Dendritic cell treated with granulocyte-macrophage colony-stimulating factor and Interleukin-4, amounts not matched to agents 40 ng/mL and 50 ng/mL, for 4 days (primary cell): ENCODE measurements at regions not wholly inside any gene's neighbourhood (a gene's known extent, or its start where the extent isn't known, plus 50 kb on each side); places are given as distances from the start of the nearest gene placed in this dataset.
"Not testable (repeated sequence)": the region's sequence is repeated elsewhere in the genome, so short reads cannot be mapped to it uniquely, and the experiment has no call there.

Experiments used
- H3K27ac Mint-ChIP-seq: one replicate; pipeline ENCODE4 v1.8.0; 2022; ENCODE audit warnings: mild to moderate bottlenecking, mixed read lengths
- H3K27me3 Mint-ChIP-seq: one replicate; pipeline ENCODE4 v1.8.0; 2022; ENCODE audit warnings: mild to moderate bottlenecking, mixed read lengths
- H3K36me3 Mint-ChIP-seq: one replicate; pipeline ENCODE4 v1.8.0; 2022; ENCODE audit warnings: low read depth, mixed read lengths
- H3K4me1 Mint-ChIP-seq: one replicate; pipeline ENCODE4 v1.8.0; 2022; ENCODE audit warnings: low read depth, mixed read lengths
- H3K4me3 Mint-ChIP-seq: one replicate; pipeline ENCODE4 v1.8.0; 2022; ENCODE audit warnings: mild to moderate bottlenecking, moderate library complexity, mixed read lengths
- H3K9me3 Mint-ChIP-seq: one replicate; pipeline ENCODE4 v1.8.0; 2022; ENCODE audit warnings: mixed read lengths
- intact Hi-C: fragments of 100-400 bp; cut with micrococcal nuclease; formaldehyde crosslinking; loops from one replicate; pipeline ENCODE4 v1.15.0; 2022

DNA sequence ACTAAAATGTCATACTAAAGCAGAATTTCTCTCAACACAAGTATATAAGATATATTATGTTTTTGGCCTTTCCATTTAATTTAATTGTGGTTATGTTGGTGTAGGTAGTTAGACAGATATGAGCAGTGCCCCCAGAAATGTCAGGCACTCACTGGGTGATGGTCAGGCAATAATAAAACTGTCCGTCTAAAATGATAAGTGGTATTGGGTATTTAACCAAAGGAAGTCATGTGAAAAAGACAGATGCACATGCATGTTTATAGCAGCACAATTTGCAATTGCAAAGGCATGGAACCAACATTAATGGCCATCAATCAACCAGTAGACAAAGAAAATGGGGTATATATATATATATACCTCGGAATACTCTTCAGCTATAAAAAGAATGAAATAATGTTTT, 936.6 kb upstream of the SLC39A10 start:
- peaks cover 25% of the 10 kb centered on the region for H3K9me3 Mint-ChIP-seq
- no peaks in the 10 kb centered on the region for H3K36me3 Mint-ChIP-seq
- H3K4me3 Mint-ChIP-seq, result no peak overlapping the region
- H3K4me1 Mint-ChIP-seq, result no peaks in the 10 kb centered on the region
- intact Hi-C loops, result no loop called here
- no peaks in the 10 kb centered on the region for H3K27me3 Mint-ChIP-seq
- no peak overlapping the region for H3K27ac Mint-ChIP-seq

DNA sequence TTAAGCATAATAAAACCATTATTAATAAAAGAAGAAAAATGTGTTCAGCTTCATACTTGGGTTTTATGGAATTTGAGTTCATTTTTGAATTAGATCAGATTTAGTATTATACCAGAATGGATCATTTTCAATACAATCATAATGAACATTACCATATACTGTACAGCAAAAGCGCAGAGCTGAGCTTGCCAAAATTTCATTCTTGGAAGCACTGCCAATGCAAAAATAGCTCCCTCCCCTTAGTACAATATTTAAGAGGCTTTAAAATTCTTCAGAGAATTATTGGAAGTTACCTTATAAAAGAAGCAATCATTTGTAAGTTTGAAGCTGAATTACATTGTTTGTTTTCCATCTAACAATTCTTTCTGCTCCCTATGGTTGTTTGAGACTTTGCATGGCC, 938.1 kb upstream of the SLC39A10 start:
- no peaks in the 10 kb centered on the region for H3K4me1 Mint-ChIP-seq
- no peak overlapping the region for H3K4me3 Mint-ChIP-seq
- intact Hi-C loops, result no loop called here
- H3K9me3 Mint-ChIP-seq, result peaks cover 25% of the 10 kb centered on the region
- no peaks in the 10 kb centered on the region for H3K36me3 Mint-ChIP-seq
- no peaks in the 10 kb centered on the region for H3K27me3 Mint-ChIP-seq
- H3K27ac Mint-ChIP-seq, result no peak overlapping the region

DNA sequence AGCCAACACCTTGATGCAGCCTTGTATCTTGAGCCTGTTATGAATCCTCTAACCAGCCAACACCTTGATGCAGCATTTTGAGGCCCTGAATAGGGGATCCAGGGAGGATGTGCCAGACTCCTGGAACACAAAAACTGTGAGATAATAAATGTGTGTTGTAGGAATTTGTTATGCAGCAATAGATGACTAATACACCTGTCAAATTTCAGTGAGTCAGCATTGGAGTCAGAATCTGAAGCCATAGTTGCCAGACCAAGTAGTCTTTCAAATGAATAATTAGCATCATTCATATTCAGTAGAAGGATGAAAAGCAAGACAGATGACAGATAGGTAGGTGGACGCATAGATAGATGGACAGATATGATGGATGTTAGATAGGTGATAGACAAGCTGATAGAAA, 942.5 kb upstream of the SLC39A10 start:
- no peaks in the 10 kb centered on the region for H3K4me1 Mint-ChIP-seq
- H3K27ac Mint-ChIP-seq, result no peak overlapping the region
- no peaks in the 10 kb centered on the region for H3K36me3 Mint-ChIP-seq
- peaks cover under 1% of the 10 kb centered on the region for H3K9me3 Mint-ChIP-seq
- no peak overlapping the region for H3K4me3 Mint-ChIP-seq
- intact Hi-C loops, result no loop called here
- H3K27me3 Mint-ChIP-seq, result no peaks in the 10 kb centered on the region

DNA sequence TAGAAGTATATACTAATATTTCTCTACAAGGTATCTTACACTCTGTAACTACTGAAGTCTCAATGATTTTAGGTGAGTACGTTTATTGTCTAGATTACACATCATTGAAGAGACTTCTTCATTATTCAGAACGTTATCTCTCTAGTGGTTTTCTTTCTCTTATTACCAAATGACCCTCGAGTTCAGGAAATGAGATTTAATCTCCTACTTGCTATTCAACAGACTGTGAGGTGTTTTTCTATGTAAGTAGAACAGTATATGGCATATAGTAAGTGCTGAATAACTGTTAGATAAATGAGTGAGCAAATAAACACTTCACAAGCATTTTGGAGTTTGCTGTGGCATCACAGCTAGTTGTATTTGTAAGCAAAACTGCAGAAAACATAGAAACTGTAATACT, 947.2 kb upstream of the SLC39A10 start:
- Mint-ChIP-seq H3K9me3 (no peaks in the 10 kb centered on the region), H3K4me3 (no peak overlapping the region), H3K4me1 (no peaks in the 10 kb centered on the region), H3K27me3 (no peaks in the 10 kb centered on the region), H3K36me3 (no peaks in the 10 kb centered on the region), H3K27ac (no peak overlapping the region)
- intact Hi-C loops, result no loop called here

DNA sequence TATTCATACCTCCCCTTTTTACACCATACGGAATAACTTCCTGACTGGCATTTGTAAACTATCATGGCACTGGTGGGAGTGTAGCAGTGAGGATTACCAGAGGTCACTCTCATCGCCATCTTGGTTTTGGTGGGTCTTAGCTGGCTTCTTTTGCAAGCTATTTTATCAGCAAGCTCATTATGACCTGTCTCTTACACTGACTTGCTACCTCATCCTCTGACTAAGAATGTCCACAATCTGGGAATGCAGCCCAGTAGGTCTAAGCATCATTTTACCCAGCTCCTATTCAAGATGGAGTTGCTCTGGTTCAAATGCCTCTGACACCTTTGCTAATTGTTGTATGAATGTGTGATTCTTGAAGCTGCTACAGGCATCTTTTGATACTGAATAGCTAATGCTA, 950.8 kb upstream of the SLC39A10 start:
- intact Hi-C loops, result no loop called here
- no peaks in the 10 kb centered on the region for H3K27me3 Mint-ChIP-seq
- H3K9me3 Mint-ChIP-seq, result no peaks in the 10 kb centered on the region
- no peak overlapping the region for H3K4me3 Mint-ChIP-seq
- no peaks in the 10 kb centered on the region for H3K4me1 Mint-ChIP-seq
- no peaks in the 10 kb centered on the region for H3K36me3 Mint-ChIP-seq
- no peak overlapping the region for H3K27ac Mint-ChIP-seq

DNA sequence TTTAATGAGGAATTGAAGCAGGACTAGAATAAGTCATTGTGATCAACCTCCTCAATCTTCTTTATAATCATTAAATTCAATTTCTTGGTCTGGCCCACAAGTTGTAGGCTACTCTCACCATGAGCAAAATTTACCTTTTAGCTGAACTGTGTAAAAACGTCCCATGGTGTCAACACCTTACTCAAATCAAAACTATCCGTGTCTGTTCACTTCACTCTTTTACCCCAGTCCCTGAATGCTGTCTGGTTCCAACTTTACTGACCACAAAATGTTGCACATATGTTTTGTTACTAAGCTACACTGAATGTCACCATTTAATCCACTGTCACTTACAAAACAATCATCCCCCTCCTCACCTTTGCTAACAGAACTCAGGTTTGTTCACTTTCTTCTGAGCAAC, 951.6 kb upstream of the SLC39A10 start:
- no peaks in the 10 kb centered on the region for H3K4me1 Mint-ChIP-seq
- intact Hi-C loops, result no loop called here
- no peaks in the 10 kb centered on the region for H3K9me3 Mint-ChIP-seq
- no peak overlapping the region for H3K27ac Mint-ChIP-seq
- H3K36me3 Mint-ChIP-seq, result no peaks in the 10 kb centered on the region
- H3K4me3 Mint-ChIP-seq, result no peak overlapping the region
- H3K27me3 Mint-ChIP-seq, result no peaks in the 10 kb centered on the region

DNA sequence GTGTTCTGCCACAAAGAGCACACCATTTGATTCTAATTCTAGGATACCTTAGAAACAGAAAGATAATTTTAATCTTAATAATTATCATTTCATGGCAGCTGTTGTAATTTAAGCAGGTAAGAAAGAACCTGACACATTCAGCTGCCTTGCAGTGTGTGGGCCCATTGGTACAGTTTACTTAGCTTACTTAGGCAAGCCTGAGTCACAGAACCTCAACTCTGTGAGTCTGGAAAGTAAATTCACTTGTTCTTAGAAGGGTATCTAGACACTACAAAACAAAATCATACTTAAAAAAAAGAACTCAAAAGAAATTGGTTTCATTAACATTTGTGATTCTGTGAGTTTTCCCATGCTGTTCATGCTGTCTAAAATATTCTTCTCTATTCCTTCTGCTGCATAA, 956.3 kb upstream of the SLC39A10 start:
- peaks cover 12% of the 10 kb centered on the region for H3K9me3 Mint-ChIP-seq
- intact Hi-C loops, result no loop called here
- H3K27me3 Mint-ChIP-seq, result no peaks in the 10 kb centered on the region
- no peak overlapping the region for H3K4me3 Mint-ChIP-seq
- H3K36me3 Mint-ChIP-seq, result no peaks in the 10 kb centered on the region
- H3K27ac Mint-ChIP-seq, result no peak overlapping the region
- no peaks in the 10 kb centered on the region for H3K4me1 Mint-ChIP-seq

DNA sequence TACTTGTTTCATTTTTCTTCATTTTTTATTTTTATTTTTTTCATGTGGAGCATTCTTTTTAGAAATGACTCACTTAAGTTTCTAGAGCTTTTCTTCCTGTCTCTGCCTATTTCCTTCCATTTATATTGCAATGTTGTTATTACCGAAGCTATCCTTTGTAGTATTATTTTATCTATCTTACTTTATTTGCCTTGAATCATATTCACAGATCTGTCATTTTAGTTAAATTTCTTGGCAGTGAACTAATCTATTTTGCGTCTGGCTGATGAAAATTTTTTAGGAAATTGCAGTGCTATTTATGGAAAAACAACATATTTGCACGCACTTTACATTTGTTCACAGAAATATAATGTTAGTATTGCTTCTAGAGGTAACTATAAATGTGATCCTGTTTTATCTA, 956.9 kb upstream of the SLC39A10 start:
- Mint-ChIP-seq H3K27me3 (no peaks in the 10 kb centered on the region), H3K27ac (no peak overlapping the region), H3K4me1 (no peaks in the 10 kb centered on the region), H3K9me3 (peaks cover 16% of the 10 kb centered on the region), H3K4me3 (no peak overlapping the region), H3K36me3 (no peaks in the 10 kb centered on the region)
- intact Hi-C loops, result no loop called here

DNA sequence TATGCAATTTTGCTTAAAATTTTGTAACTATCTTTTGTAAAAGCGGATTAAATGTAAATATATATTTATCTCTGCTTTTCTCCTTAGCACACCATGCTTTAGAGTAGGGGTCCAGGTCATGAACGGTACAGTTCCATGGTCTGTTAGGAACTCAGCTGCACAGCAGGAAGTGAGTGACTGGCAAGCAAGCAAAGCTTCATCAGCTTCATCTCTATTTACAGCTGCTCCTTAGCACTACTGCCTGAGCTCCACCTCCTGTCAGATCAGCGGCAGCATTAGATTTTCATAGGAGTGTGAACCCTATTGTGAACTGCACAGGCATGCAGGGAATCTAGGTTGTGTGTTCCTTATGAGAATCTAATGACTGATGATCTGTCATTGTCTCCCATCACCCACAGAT, 959.0 kb upstream of the SLC39A10 start:
- H3K4me3 Mint-ChIP-seq, result no peak overlapping the region
- H3K36me3 Mint-ChIP-seq, result no peaks in the 10 kb centered on the region
- peaks cover 26% of the 10 kb centered on the region for H3K9me3 Mint-ChIP-seq
- no peaks in the 10 kb centered on the region for H3K27me3 Mint-ChIP-seq
- H3K27ac Mint-ChIP-seq, result no peak overlapping the region
- no peaks in the 10 kb centered on the region for H3K4me1 Mint-ChIP-seq
- intact Hi-C loops, result no loop called here

DNA sequence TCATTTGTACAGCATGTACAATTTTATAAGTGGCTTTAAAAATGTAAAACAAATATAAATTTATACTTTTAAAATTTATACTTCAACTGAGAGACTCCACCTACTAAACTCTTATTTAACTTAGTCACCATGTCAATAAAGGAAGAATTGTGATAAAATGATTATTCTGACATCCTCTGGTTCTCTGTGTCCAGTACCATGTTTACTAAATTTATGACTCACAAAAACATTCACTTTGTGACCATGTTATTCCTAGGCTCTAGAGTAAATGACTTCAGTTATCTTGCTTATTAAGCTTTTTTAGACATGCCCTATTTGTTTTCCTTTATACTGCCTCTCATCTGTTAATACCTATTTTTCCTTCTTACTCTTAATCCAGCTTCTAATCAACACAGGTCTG, 959.6 kb upstream of the SLC39A10 start:
- Mint-ChIP-seq H3K27me3 (no peaks in the 10 kb centered on the region), H3K9me3 (peaks cover 28% of the 10 kb centered on the region), H3K36me3 (no peaks in the 10 kb centered on the region), H3K4me1 (no peaks in the 10 kb centered on the region), H3K4me3 (no peak overlapping the region), H3K27ac (no peak overlapping the region)
- intact Hi-C loops, result no loop called here

DNA sequence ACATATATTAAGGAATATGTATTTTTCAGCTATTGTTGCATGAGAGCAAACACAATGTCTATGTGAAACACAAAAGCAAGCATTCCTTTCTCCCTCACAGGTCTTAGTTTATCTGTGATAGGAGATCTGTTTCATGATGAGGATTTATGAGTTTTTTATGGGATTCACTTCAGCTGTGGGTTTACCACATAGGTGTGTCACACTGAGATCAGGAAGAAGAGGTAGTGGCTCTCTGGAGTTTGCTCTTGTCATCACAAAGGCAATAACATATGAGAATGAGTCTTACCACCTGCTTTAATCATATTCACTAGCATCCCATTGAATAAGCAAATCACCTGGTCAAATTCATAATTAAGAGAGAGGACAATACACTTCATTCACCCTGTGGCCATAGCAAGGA, 960.3 kb upstream of the SLC39A10 start:
- Mint-ChIP-seq H3K36me3 (no peaks in the 10 kb centered on the region), H3K4me1 (no peaks in the 10 kb centered on the region), H3K27me3 (no peaks in the 10 kb centered on the region), H3K9me3 (peaks cover 28% of the 10 kb centered on the region), H3K27ac (no peak overlapping the region), H3K4me3 (no peak overlapping the region)
- intact Hi-C loops, result no loop called here

DNA sequence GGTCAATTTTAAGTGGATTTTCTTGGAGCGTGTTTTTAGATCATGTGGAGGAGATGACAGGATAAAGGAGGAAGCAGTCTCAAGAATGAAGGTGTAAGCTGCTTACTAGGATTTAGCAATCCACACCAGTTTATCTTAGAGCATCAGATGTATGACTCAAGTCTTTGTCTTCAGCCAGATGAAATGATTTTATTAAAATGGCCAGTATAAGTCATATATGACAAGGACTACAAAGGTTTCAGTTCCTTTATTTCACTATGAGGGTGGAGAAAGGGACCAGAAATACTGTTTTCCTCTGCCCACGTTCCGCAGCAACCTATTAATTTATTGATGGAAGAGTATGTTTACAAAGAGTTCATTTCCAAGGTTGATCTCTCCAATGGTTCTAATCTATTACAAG, 970.5 kb upstream of the SLC39A10 start:
- Mint-ChIP-seq H3K27me3 (no peaks in the 10 kb centered on the region), H3K9me3 (peaks cover 9% of the 10 kb centered on the region), H3K27ac (no peak overlapping the region), H3K4me1 (no peaks in the 10 kb centered on the region), H3K4me3 (no peak overlapping the region), H3K36me3 (no peaks in the 10 kb centered on the region)
- intact Hi-C loops, result no loop called here

DNA sequence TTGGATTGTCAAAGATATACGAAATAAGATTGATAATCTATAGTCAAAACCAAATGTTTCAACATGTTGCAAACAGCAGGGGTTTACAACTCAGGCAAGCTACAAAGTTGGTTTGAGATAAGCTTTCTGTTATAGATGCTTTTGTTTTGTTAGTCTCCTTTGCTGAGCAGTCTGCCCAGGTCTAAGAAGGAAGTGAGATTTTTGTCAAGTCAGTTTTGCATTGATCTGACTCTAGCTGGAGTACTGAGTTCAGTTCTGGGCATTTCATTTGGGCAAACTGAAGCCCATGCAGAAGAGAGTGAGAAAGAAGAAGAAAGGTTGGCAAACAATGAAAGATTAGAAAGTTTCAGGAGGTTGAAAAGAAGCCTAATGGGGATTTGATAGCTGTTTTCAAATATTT, 983.0 kb upstream of the SLC39A10 start:
- H3K36me3 Mint-ChIP-seq, result no peaks in the 10 kb centered on the region
- no peaks in the 10 kb centered on the region for H3K27me3 Mint-ChIP-seq
- H3K4me1 Mint-ChIP-seq, result no peaks in the 10 kb centered on the region
- peaks cover 16% of the 10 kb centered on the region for H3K9me3 Mint-ChIP-seq
- H3K27ac Mint-ChIP-seq, result no peak overlapping the region
- no peak overlapping the region for H3K4me3 Mint-ChIP-seq
- intact Hi-C loops, result no loop called here

DNA sequence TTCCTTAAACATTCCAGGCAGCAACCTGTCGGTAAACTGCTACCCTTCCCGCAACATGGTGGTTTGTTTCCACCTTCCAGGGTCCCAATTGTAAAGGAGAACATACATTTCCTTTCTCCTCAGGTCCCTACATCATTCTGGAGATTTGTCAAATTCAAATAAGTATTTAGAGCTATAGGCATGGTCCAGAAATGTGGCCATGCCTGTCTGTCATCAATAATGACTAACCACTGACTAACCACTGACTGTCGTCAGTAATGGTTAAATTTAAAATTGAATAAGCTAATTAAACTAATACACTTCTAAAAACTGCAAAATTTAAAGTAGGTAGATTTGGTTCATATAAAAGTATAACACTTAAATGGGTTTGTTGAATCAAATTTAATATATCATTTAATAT, 984.0 kb upstream of the SLC39A10 start:
- Mint-ChIP-seq H3K4me3 (no peak overlapping the region), H3K27me3 (no peaks in the 10 kb centered on the region), H3K36me3 (no peaks in the 10 kb centered on the region), H3K27ac (no peak overlapping the region), H3K9me3 (peaks cover 16% of the 10 kb centered on the region), H3K4me1 (no peaks in the 10 kb centered on the region)
- intact Hi-C loops, result no loop called here

DNA sequence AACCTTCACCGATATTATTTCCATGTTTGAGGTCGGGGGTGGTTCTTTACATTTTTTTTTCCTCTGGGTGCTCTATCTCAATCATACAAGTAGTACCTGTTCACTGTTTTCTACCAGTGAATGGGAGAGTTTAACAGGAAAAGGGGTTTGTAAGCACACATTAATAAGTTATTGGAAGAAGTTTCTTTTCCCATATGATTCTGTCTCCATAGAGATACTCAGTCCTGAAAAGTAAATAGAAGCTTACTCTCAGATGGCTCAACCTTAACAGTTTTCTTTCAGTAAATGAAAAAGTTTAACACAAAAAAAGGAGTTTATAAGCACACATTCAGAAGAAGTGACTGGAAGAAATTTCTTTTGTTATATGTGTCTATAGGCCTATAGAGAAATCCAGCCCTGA, 995.6 kb upstream of the SLC39A10 start:
- peaks cover 6% of the 10 kb centered on the region for H3K9me3 Mint-ChIP-seq
- intact Hi-C loops, result no loop called here
- H3K4me3 Mint-ChIP-seq, result no peak overlapping the region
- H3K4me1 Mint-ChIP-seq, result no peaks in the 10 kb centered on the region
- H3K27me3 Mint-ChIP-seq, result no peaks in the 10 kb centered on the region
- no peaks in the 10 kb centered on the region for H3K36me3 Mint-ChIP-seq
- no peak overlapping the region for H3K27ac Mint-ChIP-seq

DNA sequence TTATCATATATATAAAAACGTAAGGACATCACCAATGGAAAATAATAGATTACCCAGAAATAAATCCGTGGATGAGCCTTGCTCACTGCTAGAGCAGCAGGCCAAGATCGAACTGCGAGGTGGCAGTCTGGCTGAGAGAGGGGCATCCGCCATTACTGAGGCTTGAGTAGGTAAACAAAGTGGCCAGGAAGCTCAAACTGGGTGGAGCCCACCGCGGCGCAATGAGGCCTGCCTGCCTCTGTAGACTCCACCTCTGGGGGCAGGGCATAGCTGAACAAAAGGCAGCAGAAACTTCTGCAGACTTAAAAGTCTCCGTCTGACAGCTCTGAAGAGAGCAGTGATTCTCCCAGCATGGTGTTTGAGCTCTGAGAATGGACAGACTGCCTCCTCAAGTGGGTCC, 1018.0 kb upstream of the SLC39A10 start:
- H3K4me1 Mint-ChIP-seq, intact Hi-C loops, H3K27ac Mint-ChIP-seq, H3K4me3 Mint-ChIP-seq, H3K27me3 Mint-ChIP-seq, H3K36me3 Mint-ChIP-seq: not testable (repeated sequence)
- peaks cover 70% of the 10 kb centered on the region for H3K9me3 Mint-ChIP-seq
